IMR-90 (cell line): ENCODE measurements at regions not wholly inside any gene's neighbourhood (a gene's known extent, or its start where the extent isn't known, plus 50 kb on each side); places are given as distances from the start of the nearest gene placed in this dataset.

ENCODE experiments used
- ATAC-seq: fragments of 200-7000 bp; cut with Tn5 transposase; 2 replicates; pipeline ENCODE4 v1.9.1; 2020; ENCODE audit warnings: low read depth, mild to moderate bottlenecking, moderate library complexity
- BruUV-seq: library from RNA; stranded (reverse); fragments of 400-500 nt; replicated peaks from 2 replicates; lab custom pipeline; 2021; lab: Mats Ljungman, UMichigan
- CTCF ChIA-PET: fragments of 300-600 bp; formaldehyde crosslinking; extraction: SDS; loops from one replicate; lab custom pipeline; 2021; ENCODE audit warnings: antibody characterized with exemption; lab: Yijun Ruan, JAX
- POLR2A ChIA-PET: fragments of 300-600 bp; sonication (Branson Sonifier 250); formaldehyde crosslinking; loops from one replicate; lab custom pipeline; 2022; ENCODE audit warnings: antibody characterized with exemption; ENCODE audit not compliant: unreplicated experiment; lab: Charles Lee
- DNase-seq: peaks from one replicate; pipeline ENCODE4 v3.0.0; 2013
- H2AFZ ChIP-seq: replicated peaks from 2 replicates; pipeline ENCODE3; 2013; ENCODE audit warnings: low read length, mild to moderate bottlenecking; ENCODE audit not compliant: poor library complexity
- H2AK5ac ChIP-seq: 2 replicates; pipeline ENCODE4 v1.6.1; 2013; ENCODE audit warnings: low read depth, low read length, inconsistent platforms
- H2AK9ac ChIP-seq: replicated peaks from 2 replicates; pipeline ENCODE3; 2013; ENCODE audit warnings: mild to moderate bottlenecking, low read depth, low read length, moderate library complexity; ENCODE audit not compliant: poor library complexity
- H2BK120ac ChIP-seq: 2 replicates; pipeline ENCODE4 v1.6.1; 2013; ENCODE audit warnings: low read depth, low read length, inconsistent platforms
- H2BK15ac ChIP-seq: 3 replicates; pipeline ENCODE4 v1.6.1; 2013; ENCODE audit warnings: low read depth, low read length, inconsistent platforms
- H2BK20ac ChIP-seq: 2 replicates; pipeline ENCODE4 v1.6.1; 2013; ENCODE audit warnings: low read depth, mild to moderate bottlenecking, inconsistent platforms, low read length, moderate library complexity
- H2BK5ac ChIP-seq: 2 replicates; pipeline ENCODE4 v1.6.1; 2013; ENCODE audit warnings: mild to moderate bottlenecking, low read depth, low read length, inconsistent platforms; ENCODE audit not compliant: poor library complexity, severe bottlenecking
- H3K14ac ChIP-seq: replicated peaks from 2 replicates; pipeline ENCODE4 v1.6.1; 2013; ENCODE audit warnings: low read depth, low read length, inconsistent platforms
- H3K18ac ChIP-seq: 2 replicates; pipeline ENCODE4 v1.6.1; 2013; ENCODE audit warnings: low read depth, low read length, control low read depth
- H3K23ac ChIP-seq: 2 replicates; pipeline ENCODE4 v1.6.1; 2013; ENCODE audit warnings: low read depth, low read length, inconsistent platforms
- H3K27ac ChIP-seq: 2 replicates; pipeline ENCODE4 v1.5.1; 2013; ENCODE audit warnings: mild to moderate bottlenecking, control low read depth, low read length; ENCODE audit not compliant: insufficient read depth
- H3K27me3 ChIP-seq: 2 replicates; pipeline ENCODE4 v1.6.1; 2013; ENCODE audit warnings: low read length; ENCODE audit not compliant: control insufficient read depth, insufficient read depth
- H3K36me3 ChIP-seq: 2 replicates; pipeline ENCODE4 v1.6.1; 2013; ENCODE audit warnings: low read length, mixed read lengths; ENCODE audit not compliant: control insufficient read depth, insufficient read depth
- H3K4ac ChIP-seq: 2 replicates; pipeline ENCODE4 v1.6.1; 2013; ENCODE audit warnings: low read depth, low read length, inconsistent platforms
- H3K4me1 ChIP-seq: 2 replicates; pipeline ENCODE4 v1.6.1; 2013; ENCODE audit warnings: low read length, mixed read lengths; ENCODE audit not compliant: control insufficient read depth, insufficient read depth
- H3K4me2 ChIP-seq: 2 replicates; pipeline ENCODE4 v1.6.1; 2013; ENCODE audit warnings: low read depth, mild to moderate bottlenecking, control low read depth, low read length, moderate library complexity
- H3K4me3 ChIP-seq: 2 replicates; pipeline ENCODE4 v1.5.1; 2013; ENCODE audit warnings: low read depth, mild to moderate bottlenecking, control low read depth, low read length, moderate library complexity; ENCODE audit not compliant: insufficient read depth
- H3K56ac ChIP-seq: 2 replicates; pipeline ENCODE4 v1.6.1; 2013; ENCODE audit warnings: low read length, inconsistent platforms; ENCODE audit not compliant: insufficient read depth; ENCODE audit errors: extremely low read depth
- H3K79me1 ChIP-seq, 2 experiments: 2 replicates each; pipeline ENCODE4 v1.6.1; 2013; ENCODE audit warnings: low read length in 2 of 2, inconsistent platforms in 1 of 2, low read depth in 1 of 2
- H3K9ac ChIP-seq: 2 replicates; pipeline ENCODE4 v1.6.1; 2013; ENCODE audit warnings: low read depth, low read length, control low read depth
- H3K9me1 ChIP-seq: 2 replicates; pipeline ENCODE4 v1.6.1; 2013; ENCODE audit warnings: low read length, inconsistent platforms; ENCODE audit not compliant: insufficient read depth
- H3K9me3 ChIP-seq: 2 replicates; pipeline ENCODE4 v1.6.1; 2013; ENCODE audit warnings: low read length; ENCODE audit not compliant: control insufficient read depth, insufficient read depth
- H4K20me1 ChIP-seq: 2 replicates; pipeline ENCODE4 v1.6.1; 2013; ENCODE audit warnings: low read length, inconsistent platforms; ENCODE audit not compliant: insufficient read depth
- H4K5ac ChIP-seq: 2 replicates; pipeline ENCODE4 v1.6.1; 2013; ENCODE audit warnings: mild to moderate bottlenecking, low read depth, low read length, control low read depth
- H4K8ac ChIP-seq, 2 experiments: 2 replicates each; pipeline ENCODE4 v1.6.1; 2013; ENCODE audit warnings: low read depth in 2 of 2, low read length in 2 of 2, control low read depth in 1 of 2, inconsistent platforms in 1 of 2
- H4K91ac ChIP-seq: 2 replicates; pipeline ENCODE4 v1.6.1; 2013; ENCODE audit warnings: low read depth, low read length, inconsistent platforms; ENCODE audit not compliant: insufficient read depth
- BHLHE40 ChIP-seq: fragments of 150-350 bp; IDR thresholded peaks from 2 replicates; pipeline ENCODE4 v1.6.1; 2016; ENCODE audit warnings: mild to moderate bottlenecking, low read depth, low read length
- CEBPB ChIP-seq: IDR thresholded peaks from 2 replicates; pipeline ENCODE4 v1.6.1; 2012; ENCODE audit warnings: low read depth, low read length, improper control_type of control experiment
- CHD1 ChIP-seq: IDR thresholded peaks from 2 replicates; pipeline ENCODE4 v1.6.1; 2012; ENCODE audit warnings: low read depth, low read length, improper control_type of control experiment
- FOS ChIP-seq: fragments of 150-350 bp; IDR thresholded peaks from 2 replicates; pipeline ENCODE4 v1.6.1; 2016; ENCODE audit warnings: low read depth, low read length
- MAFK ChIP-seq: IDR thresholded peaks from 2 replicates; pipeline ENCODE4 v1.6.1; 2012; ENCODE audit warnings: low read depth, low read length, improper control_type of control experiment
- MAZ ChIP-seq: IDR thresholded peaks from 2 replicates; pipeline ENCODE4 v1.6.1; 2012; ENCODE audit warnings: low read depth, mild to moderate bottlenecking, low read length, improper control_type of control experiment, moderate library complexity, borderline replicate concordance
- MXI1 ChIP-seq: IDR thresholded peaks from 2 replicates; pipeline ENCODE4 v1.6.1; 2012; ENCODE audit warnings: low read depth, mild to moderate bottlenecking, low read length, moderate library complexity, borderline replicate concordance
- NFE2L2 ChIP-seq: fragments of 150-350 bp; IDR thresholded peaks from 2 replicates; pipeline ENCODE4 v1.6.1; 2016; ENCODE audit warnings: low read depth, mild to moderate bottlenecking, low read length
- POLR2A ChIP-seq: IDR thresholded peaks from 2 replicates; pipeline ENCODE4 v1.6.1; 2012; ENCODE audit warnings: mild to moderate bottlenecking, low read depth, low read length
- RAD21 ChIP-seq: IDR thresholded peaks from 2 replicates; pipeline ENCODE4 v1.6.1; 2012; ENCODE audit warnings: low read length, improper control_type of control experiment
- RCOR1 ChIP-seq: IDR thresholded peaks from 2 replicates; pipeline ENCODE4 v1.6.1; 2012; ENCODE audit warnings: mild to moderate bottlenecking, low read length, improper control_type of control experiment; ENCODE audit not compliant: insufficient replicate concordance
- RFX5 ChIP-seq: IDR thresholded peaks from 2 replicates; pipeline ENCODE4 v1.8.0; 2012; ENCODE audit warnings: low read depth, mild to moderate bottlenecking, low read length, moderate library complexity
- SMC3 ChIP-seq: fragments of 150-350 bp; IDR thresholded peaks from 2 replicates; pipeline ENCODE4 v1.6.1; 2016; ENCODE audit warnings: low read depth, mild to moderate bottlenecking, antibody characterized with exemption, low read length, moderate library complexity
- WGBS, 2 experiments: methylation state at CpG; one replicate each; pipeline versions ENCODE4 v1.1.5 to v1.1.7; 2013; ENCODE audit warnings: missing lambda C conversion rate in 2 of 2; ENCODE audit not compliant: insufficient read length in 1 of 2; ENCODE audit errors: extremely low coverage in 2 of 2; 5-methylcytosine and 5-hydroxymethylcytosine counted together
- dilution Hi-C: fragments of 300-500 bp; cut with HindIII; formaldehyde crosslinking; loops from one replicate; pipeline ENCODE4 v1.14.3; 2018; ENCODE audit warnings: low sequenced_read_pairs; ENCODE audit not compliant: unreplicated experiment
- in situ Hi-C: fragments of 300-500 bp; cut with MboI; formaldehyde crosslinking; loops from 3 replicates; pipeline ENCODE4 v1.14.3; 2019; ENCODE audit warnings: low sequenced_read_pairs, inconsistent platforms, mixed read lengths
- intact Hi-C: fragments of 100-400 bp; cut with micrococcal nuclease; formaldehyde crosslinking; loops from 2 replicates; pipeline ENCODE4 v1.10.0; 2022
- TF ChIP-seq, protein P1 (sequence below): conservative IDR thresholded peaks from 2 replicates; pipeline ENCODE4 v1.5.1; 2012; ENCODE audit warnings: mild to moderate bottlenecking, low read depth, low read length, improper control_type of control experiment
- TF ChIP-seq, protein P2 (sequence below): fragments of 150-350 bp; IDR thresholded peaks from 2 replicates; pipeline ENCODE4 v1.6.1; 2017; ENCODE audit warnings: mild to moderate bottlenecking, antibody characterized with exemption, low read length, low read depth
- TF ChIP-seq, protein P3 (sequence below): fragments of 150-350 bp; IDR thresholded peaks from 2 replicates; pipeline ENCODE4 v1.6.1; 2016; ENCODE audit warnings: low read depth, mild to moderate bottlenecking, low read length, moderate library complexity, borderline replicate concordance

DNA sequence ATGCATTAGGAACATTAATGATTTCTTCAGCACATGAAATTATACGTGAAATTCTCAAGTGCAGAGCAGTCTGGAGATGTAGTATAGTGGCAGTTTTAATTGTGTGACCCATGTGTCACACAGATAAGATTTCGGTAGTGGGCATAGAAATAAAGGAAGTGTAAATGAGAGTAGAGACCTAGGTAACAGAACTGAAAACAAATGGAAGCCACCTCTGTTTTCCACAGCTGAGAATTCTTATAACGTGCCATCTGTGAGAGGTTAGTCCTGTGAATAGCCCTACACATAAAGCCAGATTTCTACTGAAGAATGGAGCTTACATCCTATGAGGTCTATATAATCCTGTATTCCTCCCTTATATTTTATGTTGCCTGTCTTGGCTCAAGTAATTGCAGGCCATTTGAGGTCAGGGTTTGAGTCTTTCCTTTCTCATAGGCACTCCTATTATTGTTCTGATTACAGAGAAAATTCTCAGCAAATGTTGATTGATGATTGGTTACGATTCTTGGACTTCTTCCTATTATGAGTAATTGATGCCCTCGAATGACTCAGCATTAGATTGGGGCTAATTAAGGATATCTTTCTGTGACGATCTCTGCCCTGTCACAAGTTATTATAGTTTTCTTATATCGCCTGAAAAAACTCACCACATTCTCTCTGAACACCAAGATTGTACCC lies 258.2 kb downstream of the KIF20B start:
- Histone ChIP-seq H3K23ac (no peak overlapping the region), H4K20me1 (no peaks in the 10 kb centered on the region), H4K8ac (no peak overlapping the region), H2BK15ac (no peak overlapping the region), H3K27ac (no peak overlapping the region), H3K36me3 (no peaks in the 10 kb centered on the region), H3K18ac (no peak overlapping the region), H2BK120ac (no peak overlapping the region), H2AK5ac (no peak overlapping the region), H3K4ac (no peak overlapping the region), H3K4me1 (no peaks in the 10 kb centered on the region), H3K9me1 (no peaks in the 10 kb centered on the region), H3K27me3 (no peaks in the 10 kb centered on the region), H4K5ac (no peak overlapping the region), H3K4me2 (no peak overlapping the region), H3K4me3 (no peak overlapping the region), H2BK5ac (no peak overlapping the region), H3K56ac (no peak overlapping the region), H3K9ac (no peak overlapping the region), H2AK9ac (no peak overlapping the region), H3K9me3 (no peaks in the 10 kb centered on the region), H2BK20ac (no peak overlapping the region), H3K14ac (no peak overlapping the region), H4K91ac (no peak overlapping the region), H2AFZ (no peak overlapping the region), H3K79me1 (no peaks in the 10 kb centered on the region)
- POLR2A ChIA-PET, result no interaction called here
- dilution Hi-C loops (no loop called here), in situ Hi-C loops (no loop called here), intact Hi-C loops (loop anchor here (5.0 to 10.0 kb wide), 3 partner anchors 633 to 903 kb away; no protein-coding TSS in a partner anchor)
- ATAC-seq (no peak), DNase-seq (no peak)
- no TSS peak for BruUV-seq
- no CpG with 5 or more reads among the region's 7 CpGs for WGBS, 2 experiments
- TF ChIP-seq, protein P1, sequence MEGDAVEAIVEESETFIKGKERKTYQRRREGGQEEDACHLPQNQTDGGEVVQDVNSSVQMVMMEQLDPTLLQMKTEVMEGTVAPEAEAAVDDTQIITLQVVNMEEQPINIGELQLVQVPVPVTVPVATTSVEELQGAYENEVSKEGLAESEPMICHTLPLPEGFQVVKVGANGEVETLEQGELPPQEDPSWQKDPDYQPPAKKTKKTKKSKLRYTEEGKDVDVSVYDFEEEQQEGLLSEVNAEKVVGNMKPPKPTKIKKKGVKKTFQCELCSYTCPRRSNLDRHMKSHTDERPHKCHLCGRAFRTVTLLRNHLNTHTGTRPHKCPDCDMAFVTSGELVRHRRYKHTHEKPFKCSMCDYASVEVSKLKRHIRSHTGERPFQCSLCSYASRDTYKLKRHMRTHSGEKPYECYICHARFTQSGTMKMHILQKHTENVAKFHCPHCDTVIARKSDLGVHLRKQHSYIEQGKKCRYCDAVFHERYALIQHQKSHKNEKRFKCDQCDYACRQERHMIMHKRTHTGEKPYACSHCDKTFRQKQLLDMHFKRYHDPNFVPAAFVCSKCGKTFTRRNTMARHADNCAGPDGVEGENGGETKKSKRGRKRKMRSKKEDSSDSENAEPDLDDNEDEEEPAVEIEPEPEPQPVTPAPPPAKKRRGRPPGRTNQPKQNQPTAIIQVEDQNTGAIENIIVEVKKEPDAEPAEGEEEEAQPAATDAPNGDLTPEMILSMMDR, result no peak
- TF ChIP-seq MXI1 (no peak), RCOR1 (no peak), BHLHE40 (no peak), RFX5 (no peak), POLR2A (no peak), CEBPB (no peak), NFE2L2 (no peak), FOS (no peak), RAD21 (no peak), MAZ (no peak), CHD1 (no peak), SMC3 (no peak), MAFK (no peak)
- TF ChIP-seq, protein P2, sequence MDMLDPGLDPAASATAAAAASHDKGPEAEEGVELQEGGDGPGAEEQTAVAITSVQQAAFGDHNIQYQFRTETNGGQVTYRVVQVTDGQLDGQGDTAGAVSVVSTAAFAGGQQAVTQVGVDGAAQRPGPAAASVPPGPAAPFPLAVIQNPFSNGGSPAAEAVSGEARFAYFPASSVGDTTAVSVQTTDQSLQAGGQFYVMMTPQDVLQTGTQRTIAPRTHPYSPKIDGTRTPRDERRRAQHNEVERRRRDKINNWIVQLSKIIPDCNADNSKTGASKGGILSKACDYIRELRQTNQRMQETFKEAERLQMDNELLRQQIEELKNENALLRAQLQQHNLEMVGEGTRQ, result no peak
- TF ChIP-seq, protein P3, sequence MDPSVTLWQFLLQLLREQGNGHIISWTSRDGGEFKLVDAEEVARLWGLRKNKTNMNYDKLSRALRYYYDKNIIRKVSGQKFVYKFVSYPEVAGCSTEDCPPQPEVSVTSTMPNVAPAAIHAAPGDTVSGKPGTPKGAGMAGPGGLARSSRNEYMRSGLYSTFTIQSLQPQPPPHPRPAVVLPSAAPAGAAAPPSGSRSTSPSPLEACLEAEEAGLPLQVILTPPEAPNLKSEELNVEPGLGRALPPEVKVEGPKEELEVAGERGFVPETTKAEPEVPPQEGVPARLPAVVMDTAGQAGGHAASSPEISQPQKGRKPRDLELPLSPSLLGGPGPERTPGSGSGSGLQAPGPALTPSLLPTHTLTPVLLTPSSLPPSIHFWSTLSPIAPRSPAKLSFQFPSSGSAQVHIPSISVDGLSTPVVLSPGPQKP, result no peak
- CTCF ChIA-PET, result no interaction called here
